ENCODE measurements at regions not wholly inside any gene's neighbourhood (a gene's known extent, or its start where the extent isn't known, plus 50 kb on each side); places are given as distances from the start of the nearest gene placed in this dataset.

DNA sequence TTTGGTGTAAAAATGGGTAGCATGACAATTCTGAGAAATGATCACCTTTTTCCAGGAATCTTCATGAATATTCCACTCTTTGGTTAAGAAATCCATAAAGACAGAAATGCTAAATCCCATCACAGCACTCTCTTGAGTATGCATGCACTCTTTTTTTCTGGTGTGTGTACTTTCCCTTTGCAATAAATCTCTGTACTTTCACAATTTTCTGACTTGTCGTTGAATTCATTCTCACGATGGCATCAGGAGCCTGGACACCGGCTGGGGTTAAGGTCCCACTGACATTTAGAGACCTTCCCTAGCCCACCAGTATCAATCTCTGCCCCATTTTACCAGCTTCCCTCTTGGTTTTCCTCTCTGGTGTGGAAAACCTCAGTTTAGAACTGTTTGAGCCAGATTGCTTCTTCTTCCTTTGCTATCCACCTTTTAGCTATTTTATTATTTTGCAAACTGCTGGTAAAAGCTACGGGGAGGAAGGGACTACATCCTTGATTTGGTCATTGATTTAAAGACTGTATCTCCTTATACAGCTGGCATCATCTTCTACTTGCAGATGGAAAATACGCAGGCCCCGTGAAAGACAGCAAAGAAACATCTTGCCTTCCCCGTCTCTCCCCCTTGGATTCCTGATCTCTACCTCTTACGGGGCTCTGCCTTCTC lies 59.9 kb upstream of the ZFR start:
- no peak for TF ChIP-seq POLR2A (IDR thresholded peaks at IDR 0.05)
- TF ChIP-seq, protein P1, sequence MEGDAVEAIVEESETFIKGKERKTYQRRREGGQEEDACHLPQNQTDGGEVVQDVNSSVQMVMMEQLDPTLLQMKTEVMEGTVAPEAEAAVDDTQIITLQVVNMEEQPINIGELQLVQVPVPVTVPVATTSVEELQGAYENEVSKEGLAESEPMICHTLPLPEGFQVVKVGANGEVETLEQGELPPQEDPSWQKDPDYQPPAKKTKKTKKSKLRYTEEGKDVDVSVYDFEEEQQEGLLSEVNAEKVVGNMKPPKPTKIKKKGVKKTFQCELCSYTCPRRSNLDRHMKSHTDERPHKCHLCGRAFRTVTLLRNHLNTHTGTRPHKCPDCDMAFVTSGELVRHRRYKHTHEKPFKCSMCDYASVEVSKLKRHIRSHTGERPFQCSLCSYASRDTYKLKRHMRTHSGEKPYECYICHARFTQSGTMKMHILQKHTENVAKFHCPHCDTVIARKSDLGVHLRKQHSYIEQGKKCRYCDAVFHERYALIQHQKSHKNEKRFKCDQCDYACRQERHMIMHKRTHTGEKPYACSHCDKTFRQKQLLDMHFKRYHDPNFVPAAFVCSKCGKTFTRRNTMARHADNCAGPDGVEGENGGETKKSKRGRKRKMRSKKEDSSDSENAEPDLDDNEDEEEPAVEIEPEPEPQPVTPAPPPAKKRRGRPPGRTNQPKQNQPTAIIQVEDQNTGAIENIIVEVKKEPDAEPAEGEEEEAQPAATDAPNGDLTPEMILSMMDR (IDR thresholded peaks at IDR 0.05) = no peak
- no peak for DNase-seq
- Histone ChIP-seq H3K4me3 (replicated peaks in 1 of 3) (no peak overlapping the region), H3K4me1 (peaks cover 13 to 15% of the 10 kb centered on the region in 2 donors), H3K27me3 (no peaks in the 10 kb centered on the region), H3K36me3 (no peaks in the 10 kb centered on the region), H3K27ac (no peak overlapping the region), H3K9me3 (no peaks in the 10 kb centered on the region)
- intact Hi-C loops (cut with DNase I) = no loop called here
- WGBS, 2 donors = 56 to 61% methylated on average over 8 of the region's 8 CpGs

DNA sequence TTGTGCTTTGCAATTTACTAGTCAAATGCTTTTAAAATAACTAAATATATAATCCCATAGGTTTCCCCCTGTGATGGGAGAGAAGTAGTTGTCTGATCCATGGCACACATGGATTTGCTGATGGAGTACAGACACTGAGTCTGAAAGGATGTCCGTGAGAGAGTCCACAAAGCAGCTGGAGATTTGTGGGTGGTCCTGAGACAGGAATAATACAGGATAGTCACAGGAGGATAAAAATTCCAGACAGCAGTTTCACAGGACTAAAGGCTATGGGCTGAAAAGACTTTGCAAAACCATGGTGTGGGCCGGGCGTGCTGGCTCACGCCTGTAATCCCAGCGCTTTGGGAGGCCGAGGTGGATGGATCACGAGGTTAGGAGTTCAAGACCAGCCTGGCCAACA lies 58.7 kb upstream of the ZFR start:
- intact Hi-C loops (cut with DNase I) = no loop called here

DNA sequence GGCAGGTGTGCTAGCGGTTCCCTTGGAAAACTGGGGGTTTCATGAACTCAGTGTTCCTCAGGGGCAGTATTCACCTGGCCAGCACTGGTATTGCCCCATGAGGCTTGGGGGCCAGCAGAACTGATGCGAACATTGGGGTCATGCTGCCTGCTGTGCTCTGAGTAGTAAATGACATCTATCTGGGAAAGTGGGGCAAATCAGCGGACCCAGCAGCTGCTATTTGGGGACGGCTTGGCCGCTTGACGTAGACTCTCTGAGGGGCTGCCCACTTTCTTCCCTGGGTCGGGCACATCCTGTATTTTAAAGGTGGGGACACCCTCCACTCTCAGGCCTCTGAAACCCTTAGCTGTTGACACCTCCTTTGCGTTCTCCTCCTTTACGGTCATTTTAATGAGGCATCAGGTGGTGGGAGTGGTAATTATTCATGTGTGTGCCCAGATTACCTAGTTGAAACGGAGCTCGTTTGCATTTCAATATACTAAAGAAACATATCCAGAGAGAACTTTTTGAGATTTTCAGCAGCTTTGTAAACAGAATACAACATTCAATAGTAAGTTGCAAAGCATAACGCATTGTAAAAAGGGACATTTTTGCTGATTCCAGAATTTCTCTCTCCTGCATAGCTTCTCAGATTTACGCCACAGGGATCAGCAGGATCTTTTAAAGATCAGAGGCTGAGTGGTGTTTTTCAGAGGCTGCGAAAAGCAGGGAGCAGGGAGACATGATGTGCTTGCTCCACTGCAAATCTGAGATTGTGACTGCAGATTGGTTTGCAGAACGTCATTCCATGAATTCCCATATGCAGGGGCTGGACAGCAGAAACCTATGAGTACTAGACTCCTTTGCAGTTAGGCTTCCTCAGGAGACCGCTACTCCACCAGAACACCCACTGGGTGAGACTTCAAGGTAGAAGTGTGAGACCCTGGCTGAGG lies 56.8 kb upstream of the ZFR start:
- Histone ChIP-seq H3K9me3 (no peaks in the 10 kb centered on the region), H3K36me3 (no peaks in the 10 kb centered on the region), H3K27ac (no peak overlapping the region), H3K4me3 (replicated peaks in 1 of 3) (no peak overlapping the region), H3K27me3 (no peaks in the 10 kb centered on the region), H3K4me1 (peaks cover 13 to 15% of the 10 kb centered on the region in 2 donors)
- intact Hi-C loops (cut with DNase I) = no loop called here
- TF ChIP-seq, protein P1 (IDR thresholded peaks at IDR 0.05) = no peak
- TF ChIP-seq POLR2A (IDR thresholded peaks at IDR 0.05) = no peak
- DNase-seq = no peak
- WGBS, 2 donors = 84 to 86% methylated on average over 14 to 16 of the region's 16 CpGs

More for the DNA sequence above, 58.7 kb upstream of the ZFR start:
- Histone ChIP-seq H3K36me3 (no peaks in the 10 kb centered on the region), H3K27ac (no peak overlapping the region), H3K9me3 (no peaks in the 10 kb centered on the region), H3K4me3 (replicated peaks in 1 of 3) (no peak overlapping the region), H3K27me3 (no peaks in the 10 kb centered on the region), H3K4me1 (peaks cover 13 to 15% of the 10 kb centered on the region in 2 donors)
- WGBS, 2 donors = 87 to 94% methylated on average over 7 of the region's 7 CpGs
- TF ChIP-seq POLR2A (IDR thresholded peaks at IDR 0.05) = no peak
- TF ChIP-seq, protein P1 (IDR thresholded peaks at IDR 0.05) = no peak
- no peak for DNase-seq

DNA sequence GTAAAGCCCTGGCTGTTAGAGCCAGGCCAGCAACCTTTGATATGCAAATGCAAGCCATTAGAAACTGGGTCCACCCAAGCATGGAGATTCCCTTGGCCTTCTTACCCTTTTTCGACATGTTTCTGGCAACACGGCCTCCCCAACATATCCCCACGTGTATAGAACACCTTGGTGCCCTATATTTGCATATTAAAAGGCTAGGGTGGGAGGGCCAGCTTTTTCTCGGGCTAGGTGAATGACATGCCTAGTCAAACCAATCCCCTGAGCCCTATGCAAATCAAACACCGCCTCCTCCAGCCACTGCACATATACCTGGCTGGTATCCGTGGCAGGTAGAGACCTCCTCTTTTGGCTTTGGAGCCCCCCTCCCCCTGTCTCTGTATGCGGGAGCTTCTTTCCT lies 55.6 kb upstream of the ZFR start:
- no peak for TF ChIP-seq POLR2A (IDR thresholded peaks at IDR 0.05)
- TF ChIP-seq, protein P1 (IDR thresholded peaks at IDR 0.05) = no peak
- intact Hi-C loops (cut with DNase I) = no loop called here
- no peaks in the 10 kb centered on the region for H3K9me3 ChIP-seq
- H3K36me3 ChIP-seq = no peaks in the 10 kb centered on the region
- no peaks in the 10 kb centered on the region for H3K27me3 ChIP-seq
- H3K4me3 ChIP-seq (replicated peaks in 1 of 3) = no peak overlapping the region
- no peak for DNase-seq
- H3K4me1 ChIP-seq = peaks cover 5 to 6% of the 10 kb centered on the region in 2 donors
- no peak overlapping the region for H3K27ac ChIP-seq
- 60 to 64% methylated on average over 7 of the region's 7 CpGs for WGBS, 2 donors

DNA sequence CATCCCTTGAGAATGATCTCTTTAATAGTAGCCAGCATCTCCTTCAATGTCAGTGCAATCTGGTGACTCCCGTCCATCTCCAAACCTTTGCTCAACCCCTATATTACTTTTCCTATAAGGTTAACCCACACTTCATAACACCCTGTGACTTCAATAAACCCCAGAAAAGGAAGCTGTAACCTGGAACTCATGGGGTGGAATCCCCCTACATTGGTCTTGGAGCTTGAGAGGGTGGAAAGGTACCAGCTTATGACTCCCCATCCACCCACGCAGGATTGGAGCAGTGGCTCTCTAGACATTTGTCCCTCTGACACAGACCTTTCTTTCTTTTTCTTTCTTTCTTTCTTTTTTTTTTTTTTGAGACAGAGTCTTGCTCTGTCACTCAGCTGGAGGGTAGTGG lies 54.7 kb upstream of the ZFR start:
- no peak for DNase-seq
- intact Hi-C loops (cut with DNase I) = no loop called here
- 78 to 90% methylated on average over 2 of the region's 2 CpGs for WGBS, 2 donors
- H3K9me3 ChIP-seq = no peaks in the 10 kb centered on the region
- H3K4me1 ChIP-seq = no peaks in the 10 kb centered on the region
- H3K27ac ChIP-seq = no peak overlapping the region
- no peak for TF ChIP-seq POLR2A (IDR thresholded peaks at IDR 0.05)
- TF ChIP-seq, protein P1 (IDR thresholded peaks at IDR 0.05) = no peak
- no peaks in the 10 kb centered on the region for H3K36me3 ChIP-seq
- H3K4me3 ChIP-seq (replicated peaks in 1 of 3) = no peak overlapping the region
- H3K27me3 ChIP-seq = no peaks in the 10 kb centered on the region
